ENCODE measurements at regions not wholly inside any gene's neighbourhood (a gene's known extent, or its start where the extent isn't known, plus 50 kb on each side); places are given as distances from the start of the nearest gene placed in this dataset.

- H3K27ac Mint-ChIP-seq, result no peak overlapping the region
- DNase-seq, result no peak
- H3K4me3 Mint-ChIP-seq, result no peak overlapping the region
- Histone ChIP-seq H3K4me1 (ENCODE audit: control insufficient read depth in 2 of 2, insufficient read depth in 2 of 2, low read length in 2 of 2) (no peaks in the 10 kb centered on the region), H3K27ac (ENCODE audit: low read length in 2 of 2) (no peak overlapping the region), H3K4me2 (replicated peaks; ENCODE audit: low read depth, low read length, poor library complexity, severe bottlenecking) (no peak overlapping the region), H3K9ac (ENCODE audit: low read length) (no peak overlapping the region), H3K27me3 (replicated peaks in 1 of 4; ENCODE audit: control extremely low read depth in 1 of 4, control insufficient read depth in 3 of 4, insufficient read depth in 4 of 4, low read length in 3 of 4) (no peaks in the 10 kb centered on the region), H4K20me1 (ENCODE audit: control insufficient read depth, insufficient read depth, low read length, poor library complexity, severe bottlenecking) (no peaks in the 10 kb centered on the region), H2AFZ (ENCODE audit: insufficient read depth, low read depth, low read length, poor library complexity, severe bottlenecking) (no peak overlapping the region), H3K36me3 (replicated peaks in 1 of 2; ENCODE audit: control extremely low read depth in 1 of 2, control insufficient read depth in 1 of 2, extremely low read depth in 1 of 2, insufficient read depth in 2 of 2, low read length in 1 of 2) (no peaks in the 10 kb centered on the region), H3K9me3 (ENCODE audit: control extremely low read depth in 1 of 3, control insufficient read depth in 2 of 3, insufficient read depth in 1 of 3, low read length in 2 of 3) (no peaks in the 10 kb centered on the region), H3K79me2 (ENCODE audit: control insufficient read depth, insufficient read depth, low read length) (no peaks in the 10 kb centered on the region), H3K4me3 (ENCODE audit: control extremely low read depth in 1 of 5, extremely low read depth in 1 of 5, insufficient read depth in 1 of 5, low read depth in 2 of 5, low read length in 4 of 5) (no peak overlapping the region)
- no peak for ATAC-seq (ENCODE audit: low read depth)
- intact Hi-C loops (cut with micrococcal nuclease), result no loop called here
- CTCF ChIA-PET, result no interaction called here
- POLR2A ChIA-PET, result no interaction called here
- no peaks in the 10 kb centered on the region for H3K27me3 Mint-ChIP-seq
- no peaks in the 10 kb centered on the region for H3K9me3 Mint-ChIP-seq (ENCODE audit: insufficient read depth)
- H3K4me1 Mint-ChIP-seq, result no peaks in the 10 kb centered on the region
- TF ChIP-seq EZH2 (IDR thresholded peaks at IDR 0.05; ENCODE audit: borderline replicate concordance, insufficient read depth, low read depth, low read length, poor library complexity, severe bottlenecking) (no peak), CTCF (IDR thresholded peaks at IDR 0.05) (no peak)
Observed at GRCh38 chr2:16120591-16121180, 180.3 kb downstream of the MYCN start.

- Histone ChIP-seq H3K4me1 (ENCODE audit: control insufficient read depth in 2 of 2, insufficient read depth in 2 of 2, low read length in 2 of 2) (no peaks in the 10 kb centered on the region), H4K20me1 (ENCODE audit: control insufficient read depth, insufficient read depth, low read length, poor library complexity, severe bottlenecking) (no peaks in the 10 kb centered on the region), H3K36me3 (replicated peaks in 1 of 2; ENCODE audit: control extremely low read depth in 1 of 2, control insufficient read depth in 1 of 2, extremely low read depth in 1 of 2, insufficient read depth in 2 of 2, low read length in 1 of 2) (no peaks in the 10 kb centered on the region), H3K4me3 (ENCODE audit: control extremely low read depth in 1 of 5, extremely low read depth in 1 of 5, insufficient read depth in 1 of 5, low read depth in 2 of 5, low read length in 4 of 5) (no peak overlapping the region), H3K27ac (ENCODE audit: low read length in 2 of 2) (no peak overlapping the region), H3K79me2 (ENCODE audit: control insufficient read depth, insufficient read depth, low read length) (no peaks in the 10 kb centered on the region), H3K9ac (ENCODE audit: low read length) (no peak overlapping the region), H3K4me2 (replicated peaks; ENCODE audit: low read depth, low read length, poor library complexity, severe bottlenecking) (no peak overlapping the region), H3K27me3 (replicated peaks in 1 of 4; ENCODE audit: control extremely low read depth in 1 of 4, control insufficient read depth in 3 of 4, insufficient read depth in 4 of 4, low read length in 3 of 4) (no peaks in the 10 kb centered on the region), H2AFZ (ENCODE audit: insufficient read depth, low read depth, low read length, poor library complexity, severe bottlenecking) (no peak overlapping the region), H3K9me3 (ENCODE audit: control extremely low read depth in 1 of 3, control insufficient read depth in 2 of 3, insufficient read depth in 1 of 3, low read length in 2 of 3) (no peaks in the 10 kb centered on the region)
- no peak for TF ChIP-seq EZH2 (IDR thresholded peaks at IDR 0.05; ENCODE audit: borderline replicate concordance, insufficient read depth, low read depth, low read length, poor library complexity, severe bottlenecking)
- TF ChIP-seq CTCF (IDR thresholded peaks at IDR 0.05), result no peak
- H3K9me3 Mint-ChIP-seq (ENCODE audit: insufficient read depth), result no peaks in the 10 kb centered on the region
- H3K27me3 Mint-ChIP-seq, result no peaks in the 10 kb centered on the region
- H3K27ac Mint-ChIP-seq, result no peak overlapping the region
- no CpG with 5 or more reads among the region's 3 CpGs for WGBS (ENCODE audit: insufficient coverage)
- no peak for ATAC-seq (ENCODE audit: low read depth)
- no peak for DNase-seq
- intact Hi-C loops (cut with micrococcal nuclease), result no loop called here
- ChIA-PET CTCF (no interaction called here), POLR2A (no interaction called here)
- H3K4me1 Mint-ChIP-seq, result no peaks in the 10 kb centered on the region
- H3K4me3 Mint-ChIP-seq, result no peak overlapping the region
Observed at GRCh38 chr2:16119741-16120140, 179.4 kb downstream of the MYCN start.

All from B cell (primary cell).